SU-DHL-6 (cell line): ENCODE measurements at regions not wholly inside any gene's neighbourhood (a gene's known extent, or its start where the extent isn't known, plus 50 kb on each side); places are given as distances from the start of the nearest gene placed in this dataset.

Experiments
- H2AFZ ChIP-seq: fragments of 200-600 bp; sonication (generic); 2 replicates; pipeline ENCODE4 v1.6.1; 2014; ENCODE audit warnings: low read depth, mild to moderate bottlenecking, moderate library complexity, mixed read lengths, antibody characterized with exemption, low read length; ENCODE audit not compliant: severe bottlenecking
- H3F3A ChIP-seq: fragments of 200-600 bp; shearing (Covaris generic); 2 replicates; pipeline ENCODE4 v1.6.0; 2016; ENCODE audit warnings: antibody characterized with exemption, mild to moderate bottlenecking; ENCODE audit not compliant: insufficient read depth
- H3K27ac ChIP-seq: fragments of 200-600 bp; sonication (generic); 2 replicates; pipeline ENCODE4 v1.5.1; 2016; ENCODE audit warnings: low read depth, mild to moderate bottlenecking, low read length, moderate library complexity, mixed read lengths
- H3K27me3 ChIP-seq: fragments of 200-600 bp; sonication (generic), shearing (Covaris generic); 2 replicates; pipeline ENCODE4 v1.6.0; 2014; ENCODE audit warnings: mild to moderate bottlenecking, low read length
- H3K36me3 ChIP-seq: fragments of 200-600 bp; sonication (generic); 2 replicates; pipeline ENCODE4 v1.6.1; 2014; ENCODE audit warnings: mild to moderate bottlenecking, low read length, mixed read lengths
- H3K4me2 ChIP-seq: fragments of 300-600, 200-600 bp; shearing (Covaris generic), sonication (generic); 2 replicates; pipeline ENCODE4 v1.6.0; 2014; ENCODE audit warnings: low read length, low read depth, mild to moderate bottlenecking; ENCODE audit not compliant: poor library complexity, severe bottlenecking
- H3K4me3 ChIP-seq: fragments of 200-600 bp; sonication (generic); 2 replicates; pipeline ENCODE4 v1.5.1; 2014; ENCODE audit warnings: antibody characterized with exemption, low read length, mild to moderate bottlenecking, mixed read lengths; ENCODE audit not compliant: insufficient read depth, poor library complexity, severe bottlenecking
- H3K79me2 ChIP-seq: fragments of 200-600 bp; sonication (generic); 2 replicates; pipeline ENCODE4 v1.6.1; 2014; ENCODE audit warnings: mild to moderate bottlenecking, low read length, moderate library complexity; ENCODE audit not compliant: insufficient read depth
- H3K9ac ChIP-seq: fragments of 200-600 bp; sonication (generic); 2 replicates; pipeline ENCODE4 v1.7.0; 2014; ENCODE audit warnings: mild to moderate bottlenecking, low read length
- H3K9me2 ChIP-seq: fragments of 200-600 bp; sonication (generic); replicated peaks from 2 replicates; pipeline ENCODE4 v1.6.1; 2014; ENCODE audit warnings: low read length; ENCODE audit not compliant: insufficient read depth
- H3K9me3 ChIP-seq: fragments of 200-600 bp; sonication (generic); 2 replicates; pipeline ENCODE4 v1.6.1; 2014; ENCODE audit warnings: low read length, mixed read lengths; ENCODE audit not compliant: insufficient read depth
- H4K20me1 ChIP-seq: fragments of 200-600 bp; sonication (generic); 2 replicates; pipeline ENCODE4 v1.6.1; 2014; ENCODE audit warnings: low read depth, mild to moderate bottlenecking, antibody characterized with exemption, low read length, moderate library complexity, mixed read lengths
- EZH2phosphoT487 ChIP-seq: fragments of 200-600 bp; sonication (generic), shearing (Covaris generic); conservative IDR thresholded peaks from 2 replicates; pipeline ENCODE4 v1.6.1; 2018; ENCODE audit warnings: mild to moderate bottlenecking, antibody characterized with exemption, low read length, moderate library complexity, mixed read lengths
- TF ChIP-seq, protein P1 (sequence below): fragments of 200-600 bp; sonication (generic); IDR thresholded peaks from one replicate; pipeline ENCODE4 v1.5.1; 2017; ENCODE audit warnings: antibody characterized with exemption, mild to moderate bottlenecking, low read length, moderate library complexity; ENCODE audit not compliant: insufficient read depth, poor library complexity, severe bottlenecking

- Histone ChIP-seq H3F3A (no peaks in the 10 kb centered on the region), H3K4me2 (no peak overlapping the region)
- TF ChIP-seq, protein P1, sequence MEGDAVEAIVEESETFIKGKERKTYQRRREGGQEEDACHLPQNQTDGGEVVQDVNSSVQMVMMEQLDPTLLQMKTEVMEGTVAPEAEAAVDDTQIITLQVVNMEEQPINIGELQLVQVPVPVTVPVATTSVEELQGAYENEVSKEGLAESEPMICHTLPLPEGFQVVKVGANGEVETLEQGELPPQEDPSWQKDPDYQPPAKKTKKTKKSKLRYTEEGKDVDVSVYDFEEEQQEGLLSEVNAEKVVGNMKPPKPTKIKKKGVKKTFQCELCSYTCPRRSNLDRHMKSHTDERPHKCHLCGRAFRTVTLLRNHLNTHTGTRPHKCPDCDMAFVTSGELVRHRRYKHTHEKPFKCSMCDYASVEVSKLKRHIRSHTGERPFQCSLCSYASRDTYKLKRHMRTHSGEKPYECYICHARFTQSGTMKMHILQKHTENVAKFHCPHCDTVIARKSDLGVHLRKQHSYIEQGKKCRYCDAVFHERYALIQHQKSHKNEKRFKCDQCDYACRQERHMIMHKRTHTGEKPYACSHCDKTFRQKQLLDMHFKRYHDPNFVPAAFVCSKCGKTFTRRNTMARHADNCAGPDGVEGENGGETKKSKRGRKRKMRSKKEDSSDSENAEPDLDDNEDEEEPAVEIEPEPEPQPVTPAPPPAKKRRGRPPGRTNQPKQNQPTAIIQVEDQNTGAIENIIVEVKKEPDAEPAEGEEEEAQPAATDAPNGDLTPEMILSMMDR, result no peak
- TF ChIP-seq EZH2phosphoT487, result no peak
Observed at GRCh38 chr6:21748343-21749056, 154.9 kb downstream of the SOX4 start.

DNA sequence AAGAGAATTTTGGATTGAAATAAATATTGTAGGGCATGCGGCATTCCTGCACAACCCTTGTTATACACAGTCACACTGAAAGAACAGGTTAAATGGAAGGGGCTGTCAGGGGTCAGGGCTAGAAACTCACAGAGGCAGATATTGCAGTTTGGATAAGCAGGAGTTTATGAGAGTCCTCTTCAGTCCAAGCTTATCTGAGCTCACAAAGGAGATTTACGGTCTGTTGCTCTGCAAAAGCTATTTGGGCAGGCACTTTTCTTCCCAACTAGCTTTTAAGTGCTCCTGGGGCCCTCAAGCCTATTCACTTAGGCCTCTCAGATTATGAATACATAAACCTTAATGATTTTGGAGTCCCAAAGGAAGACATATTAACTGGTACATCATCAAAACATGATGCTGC, 156.2 kb downstream of the SOX4 start:
- H3K36me3 ChIP-seq, result no peaks in the 10 kb centered on the region
- no peaks in the 10 kb centered on the region for H4K20me1 ChIP-seq
- H3K4me3 ChIP-seq, result no peak overlapping the region
- no peak overlapping the region for H3K27ac ChIP-seq
- no peak overlapping the region for H3K9ac ChIP-seq
- H3K9me2 ChIP-seq, result no peaks in the 10 kb centered on the region
- H3F3A ChIP-seq, result no peaks in the 10 kb centered on the region
- H3K27me3 ChIP-seq, result 0 out of 2 replicates have a peak, but pooled peaks cover 2% of the 10 kb centered on the region
- H3K9me3 ChIP-seq, result no peaks in the 10 kb centered on the region
- H3K4me2 ChIP-seq, result no peak overlapping the region
- no peak overlapping the region for H2AFZ ChIP-seq
- no peaks in the 10 kb centered on the region for H3K79me2 ChIP-seq
- TF ChIP-seq EZH2phosphoT487, result no peak
- TF ChIP-seq, protein P1, result no peak

More at GRCh38 chr6:21748343-21749056, 154.9 kb downstream of the SOX4 start:
- H3K4me3 ChIP-seq, result no peak overlapping the region
- no peaks in the 10 kb centered on the region for H3K79me2 ChIP-seq
- no peak overlapping the region for H2AFZ ChIP-seq
- no peak overlapping the region for H3K27ac ChIP-seq
- H4K20me1 ChIP-seq, result no peaks in the 10 kb centered on the region
- no peaks in the 10 kb centered on the region for H3K9me2 ChIP-seq
- 0 out of 2 replicates have a peak, but pooled peaks cover 2% of the 10 kb centered on the region for H3K27me3 ChIP-seq
- no peaks in the 10 kb centered on the region for H3K9me3 ChIP-seq
- H3K36me3 ChIP-seq, result no peaks in the 10 kb centered on the region
- no peak overlapping the region for H3K9ac ChIP-seq

- H3K79me2 ChIP-seq, result no peaks in the 10 kb centered on the region
Observed at GRCh38 chr6:21750575-21750974, 157.0 kb downstream of the SOX4 start.

More at GRCh38 chr6:21750575-21750974, 157.0 kb downstream of the SOX4 start:
- Histone ChIP-seq H3K9me3 (no peaks in the 10 kb centered on the region), H3K4me2 (no peak overlapping the region), H3K36me3 (no peaks in the 10 kb centered on the region), H3K9ac (no peak overlapping the region), H3K9me2 (no peaks in the 10 kb centered on the region), H3F3A (no peaks in the 10 kb centered on the region), H2AFZ (no peak overlapping the region), H3K27me3 (0 out of 2 replicates have a peak, but pooled peaks cover 2% of the 10 kb centered on the region), H3K27ac (no peak overlapping the region), H3K4me3 (no peak overlapping the region), H4K20me1 (no peaks in the 10 kb centered on the region)
- TF ChIP-seq EZH2phosphoT487, result no peak
- TF ChIP-seq, protein P1, result no peak
